HG02588 (cell line): ENCODE measurements at regions not wholly inside any gene's neighbourhood (a gene's known extent, or its start where the extent isn't known, plus 50 kb on each side); places are given as distances from the start of the nearest gene placed in this dataset.
"Not testable (repeated sequence)": the region's sequence is repeated elsewhere in the genome, so short reads cannot be mapped to it uniquely, and the experiment has no call there.

ENCODE experiments used
- ATAC-seq: cut with Tn5 transposase; IDR thresholded peaks from one replicate; pipeline ENCODE4 v1.9.1; 2021; ENCODE audit warnings: mild to moderate bottlenecking, moderate library complexity; ENCODE audit not compliant: unreplicated experiment

GRCh38 chr13:33543631-33544265 lies 258.2 kb upstream of the STARD13 start:
- ATAC-seq: no peak

DNA sequence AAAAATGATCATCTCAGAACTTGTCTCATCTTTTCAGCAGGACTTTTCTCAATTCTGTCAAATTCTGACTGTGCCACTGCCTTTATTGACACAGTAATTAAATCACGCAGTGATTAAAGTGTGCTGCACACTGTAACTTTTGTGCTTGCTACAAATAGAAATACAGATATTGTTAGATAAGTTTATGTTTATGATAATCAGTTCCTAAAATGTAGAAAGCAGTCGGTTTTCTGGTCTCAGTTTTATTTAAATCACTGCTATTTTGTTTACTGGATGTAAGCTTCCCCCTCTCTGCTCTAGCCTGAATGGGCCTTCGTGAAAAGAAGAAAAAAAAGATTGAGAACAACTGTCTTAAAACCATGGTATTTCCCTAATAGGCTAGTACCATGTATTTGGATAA lies 258.8 kb upstream of the STARD13 start:
- no peak for ATAC-seq

DNA sequence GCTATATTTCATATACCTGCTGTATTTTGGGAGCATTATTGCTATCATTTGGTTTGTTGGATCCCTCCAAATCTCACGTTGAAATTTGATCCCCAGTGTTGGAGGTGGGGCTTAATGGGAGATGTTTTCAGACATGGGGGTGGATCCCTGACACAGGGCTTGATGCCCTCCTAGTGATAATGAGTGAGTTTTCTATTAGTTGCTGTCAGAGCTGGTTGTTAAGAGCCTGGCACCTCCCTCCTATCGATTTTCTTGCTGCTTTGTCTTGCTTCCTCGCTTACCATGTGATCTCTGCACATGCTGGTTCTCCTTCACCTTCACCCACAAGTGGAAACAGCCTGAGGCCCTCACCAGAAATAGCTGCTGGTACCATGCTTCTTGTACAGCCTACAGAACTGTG lies 259.9 kb upstream of the STARD13 start:
- ATAC-seq: no peak

GRCh38 chr13:33547035-33547434 lies 261.5 kb upstream of the STARD13 start:
- ATAC-seq: no peak

DNA sequence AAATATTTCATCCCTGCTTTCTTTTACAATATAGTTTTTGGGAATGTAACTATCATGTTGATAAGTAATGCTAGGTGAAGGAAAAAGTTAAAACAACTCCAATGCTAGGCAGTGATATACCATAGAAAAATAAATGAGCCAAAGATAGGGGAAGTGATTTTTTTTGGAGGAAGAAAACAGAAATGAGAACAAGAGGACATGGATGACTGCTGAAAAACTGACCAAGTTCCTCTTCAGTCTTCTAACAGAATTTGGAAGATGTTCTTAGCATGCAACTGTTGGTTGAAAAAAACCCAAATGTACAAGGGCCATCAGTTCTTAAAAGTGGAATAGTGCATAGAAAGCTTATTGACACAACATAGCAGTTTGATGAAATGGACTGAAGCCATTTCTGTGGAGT lies 262.5 kb upstream of the STARD13 start:
- ATAC-seq: no peak

- ATAC-seq: no peak
Observed at GRCh38 chr13:33550276-33550675, 264.7 kb upstream of the STARD13 start.

- peak; percentile 44 for ATAC-seq
Observed at GRCh38 chr13:33550885-33551284, 265.3 kb upstream of the STARD13 start.

DNA sequence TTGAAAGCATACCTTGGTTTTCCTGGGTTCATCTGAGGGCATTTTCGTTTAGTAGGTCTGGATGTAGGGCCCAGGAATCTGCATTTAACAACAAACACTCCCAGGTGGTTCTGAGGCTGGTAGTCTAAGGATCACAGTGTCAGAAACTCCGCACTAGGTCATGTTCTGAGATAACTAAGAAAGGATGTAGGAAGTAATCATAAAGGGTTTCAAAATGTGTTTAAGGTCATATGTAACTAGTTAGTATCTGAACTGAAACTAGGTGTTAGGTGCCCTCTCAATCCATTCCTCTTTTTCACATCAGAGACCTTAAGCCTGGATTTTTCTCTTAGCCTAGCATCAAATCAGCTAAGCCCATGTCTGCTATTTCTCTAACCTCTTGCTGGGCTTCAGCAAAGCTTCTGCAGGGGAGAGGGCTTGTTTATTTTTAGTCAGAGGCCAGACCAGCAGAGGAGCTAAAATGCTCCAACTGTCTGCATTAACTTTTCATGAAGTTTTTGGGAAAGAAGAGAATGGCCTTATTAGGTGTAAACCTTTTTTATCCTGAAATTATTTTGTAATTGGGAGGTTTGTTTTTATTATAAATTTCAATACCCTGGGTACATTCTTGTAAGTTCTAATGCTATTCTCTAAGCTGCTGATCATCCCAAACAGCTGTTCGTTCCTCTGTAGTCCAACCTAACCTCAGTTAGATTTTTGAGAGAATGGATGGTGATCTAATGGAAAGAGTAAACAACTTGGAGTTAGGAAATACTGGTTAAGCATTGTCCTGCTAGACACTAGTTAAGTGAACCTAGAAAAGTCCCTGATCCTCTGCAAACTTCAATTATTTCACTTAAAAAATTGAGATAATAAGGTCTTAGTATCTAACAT lies 262.8 kb upstream of the RFC3 start:
- ATAC-seq: peak; percentile 88

DNA sequence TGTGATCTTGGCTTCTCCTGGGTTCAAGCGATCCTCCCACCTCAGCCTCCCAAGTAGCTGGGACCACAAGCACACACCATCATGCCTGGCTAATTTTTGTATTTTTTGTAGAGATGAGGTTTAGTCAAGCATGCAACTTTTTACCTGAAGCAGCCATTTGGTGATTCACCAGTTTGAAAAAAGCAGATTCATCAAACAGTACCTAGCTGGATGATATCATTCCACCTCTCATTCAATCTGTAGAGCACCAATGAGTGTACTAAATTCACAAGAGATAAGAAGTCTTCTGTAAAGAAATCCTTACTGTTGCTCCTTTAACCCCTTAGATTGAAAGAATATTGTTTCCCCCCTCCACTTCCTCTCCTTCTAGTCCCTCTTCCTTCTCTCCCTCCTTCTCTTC lies 261.1 kb upstream of the RFC3 start:
- ATAC-seq: no peak

GRCh38 chr13:33560726-33561125 lies 257.2 kb upstream of the RFC3 start:
- ATAC-seq: no peak

DNA sequence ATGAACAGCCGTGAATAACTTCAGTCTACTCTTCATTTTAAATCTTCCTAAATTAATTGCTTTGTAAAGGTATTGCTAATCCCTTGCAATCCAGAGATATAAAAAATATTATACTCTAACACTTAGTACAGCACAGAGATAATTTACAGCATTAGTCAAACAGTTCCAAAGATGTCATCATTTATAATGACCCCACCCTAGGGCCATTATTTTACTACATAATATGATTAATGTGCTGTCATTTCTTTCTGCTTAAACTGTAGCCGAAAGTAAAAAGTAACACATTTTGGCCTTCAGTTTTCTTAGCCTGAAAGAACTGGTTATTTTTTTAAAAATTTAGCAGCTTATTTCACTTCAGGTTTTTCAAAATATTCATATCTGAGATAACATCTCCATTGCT lies 256.3 kb upstream of the RFC3 start:
- ATAC-seq: no peak

- ATAC-seq: peak; percentile 90
Observed at GRCh38 chr13:33571618-33572017, 246.3 kb upstream of the RFC3 start.

DNA sequence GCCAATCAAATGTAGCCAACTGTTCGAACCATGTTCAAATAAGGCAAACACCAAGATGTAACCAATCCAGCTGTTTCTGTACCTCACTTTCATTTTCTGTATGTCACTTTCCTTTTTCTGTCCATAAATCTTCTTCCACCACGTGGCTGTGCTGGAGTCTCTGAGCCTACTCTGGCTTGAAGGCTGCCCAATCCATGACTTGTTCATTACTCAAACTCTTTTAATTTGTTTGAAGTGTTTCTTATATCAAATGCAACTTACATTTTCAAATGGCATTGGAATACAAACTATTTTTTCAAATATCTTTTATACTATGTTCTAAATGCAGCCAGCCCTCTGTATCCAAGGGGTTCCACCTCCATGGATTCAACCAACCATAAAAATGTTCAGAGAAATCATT lies 245.6 kb upstream of the RFC3 start:
- ATAC-seq: not testable (repeated sequence)

GRCh38 chr13:33575378-33575777 lies 242.6 kb upstream of the RFC3 start:
- ATAC-seq: no peak

DNA sequence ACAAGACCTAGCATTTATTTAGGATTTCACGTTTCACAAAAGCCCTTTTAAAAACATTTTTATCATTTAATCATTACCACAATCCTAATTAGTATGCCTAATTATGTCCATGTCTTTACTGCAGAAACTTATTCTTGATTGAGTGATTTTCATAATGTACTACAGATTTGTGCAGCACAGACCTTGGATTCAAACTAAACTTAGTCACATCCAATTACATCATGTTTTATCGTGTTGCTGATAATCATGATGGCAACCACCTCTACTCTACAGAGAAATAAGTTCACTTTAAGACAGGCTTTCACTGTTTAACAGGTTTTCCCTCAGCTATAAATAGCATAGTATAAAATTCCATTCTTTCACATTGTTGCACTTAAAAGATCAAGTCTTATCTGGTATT lies 240.9 kb upstream of the RFC3 start:
- ATAC-seq: no peak

GRCh38 chr13:33578786-33579185 lies 239.2 kb upstream of the RFC3 start:
- no peak for ATAC-seq

GRCh38 chr13:33582121-33582520 lies 235.8 kb upstream of the RFC3 start:
- no peak for ATAC-seq

- no peak for ATAC-seq
Observed at GRCh38 chr13:33583398-33583797, 234.6 kb upstream of the RFC3 start.

- no peak for ATAC-seq
Observed at GRCh38 chr13:33590936-33591335, 227.0 kb upstream of the RFC3 start.

- no peak for ATAC-seq
Observed at GRCh38 chr13:33606692-33607091, 211.3 kb upstream of the RFC3 start.

DNA sequence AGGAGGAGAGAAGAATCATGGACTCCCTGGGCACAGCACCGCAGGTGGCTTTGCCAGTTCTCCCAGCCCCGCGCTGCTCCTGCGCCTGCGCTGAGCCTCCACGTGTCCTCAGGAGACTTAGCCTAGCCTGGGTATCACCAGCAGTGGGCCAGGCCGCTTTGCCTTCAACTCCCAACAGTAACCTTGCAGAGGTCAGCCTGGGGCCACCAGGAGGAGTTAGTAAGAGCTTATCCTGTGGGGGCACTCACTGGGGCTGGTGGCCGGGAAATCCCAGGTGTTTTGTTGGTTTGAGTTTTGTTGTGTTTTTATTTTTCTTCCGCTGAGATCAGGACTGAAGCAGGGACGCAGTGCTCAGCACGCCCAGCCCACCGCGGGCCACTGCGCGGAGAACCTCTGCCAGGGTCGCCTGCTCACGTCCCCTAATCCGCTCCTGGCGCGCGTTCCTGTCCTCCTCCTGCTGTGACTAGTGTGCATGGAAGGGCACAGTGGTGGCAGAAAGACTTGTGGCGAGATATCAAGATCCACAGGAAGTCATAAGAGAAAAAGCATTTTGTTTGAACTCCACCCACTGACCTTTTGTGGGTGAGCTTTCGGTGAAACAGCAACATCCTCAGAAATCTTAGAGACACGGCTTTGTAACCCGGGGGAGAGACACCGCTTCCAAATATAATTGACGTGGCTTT lies 207.4 kb upstream of the RFC3 start:
- no peak for ATAC-seq
